ENCODE measurements at regions not wholly inside any gene's neighbourhood (a gene's known extent, or its start where the extent isn't known, plus 50 kb on each side); places are given as distances from the start of the nearest gene placed in this dataset.

DNA sequence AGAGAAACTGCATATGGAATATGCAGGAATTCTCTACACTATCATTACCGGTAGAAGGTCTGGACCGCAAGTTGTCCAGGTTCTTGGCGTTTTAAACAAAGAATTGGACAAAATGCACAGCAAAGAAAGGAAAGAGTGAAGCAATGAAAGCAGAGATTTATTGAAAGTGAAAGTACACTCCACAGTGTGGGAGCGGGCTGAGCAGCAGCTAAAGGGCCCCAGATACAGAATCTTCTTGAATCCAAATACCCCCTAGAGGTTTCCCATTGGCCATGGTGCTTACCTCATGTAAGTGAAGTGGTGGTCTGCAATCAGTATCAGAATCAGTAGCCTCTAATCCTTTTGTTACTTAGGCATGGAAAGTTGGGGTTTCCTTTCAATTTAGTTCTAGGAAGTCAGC lies 178.5 kb upstream of the IRX3 start:
- TF ChIP-seq, protein P1, sequence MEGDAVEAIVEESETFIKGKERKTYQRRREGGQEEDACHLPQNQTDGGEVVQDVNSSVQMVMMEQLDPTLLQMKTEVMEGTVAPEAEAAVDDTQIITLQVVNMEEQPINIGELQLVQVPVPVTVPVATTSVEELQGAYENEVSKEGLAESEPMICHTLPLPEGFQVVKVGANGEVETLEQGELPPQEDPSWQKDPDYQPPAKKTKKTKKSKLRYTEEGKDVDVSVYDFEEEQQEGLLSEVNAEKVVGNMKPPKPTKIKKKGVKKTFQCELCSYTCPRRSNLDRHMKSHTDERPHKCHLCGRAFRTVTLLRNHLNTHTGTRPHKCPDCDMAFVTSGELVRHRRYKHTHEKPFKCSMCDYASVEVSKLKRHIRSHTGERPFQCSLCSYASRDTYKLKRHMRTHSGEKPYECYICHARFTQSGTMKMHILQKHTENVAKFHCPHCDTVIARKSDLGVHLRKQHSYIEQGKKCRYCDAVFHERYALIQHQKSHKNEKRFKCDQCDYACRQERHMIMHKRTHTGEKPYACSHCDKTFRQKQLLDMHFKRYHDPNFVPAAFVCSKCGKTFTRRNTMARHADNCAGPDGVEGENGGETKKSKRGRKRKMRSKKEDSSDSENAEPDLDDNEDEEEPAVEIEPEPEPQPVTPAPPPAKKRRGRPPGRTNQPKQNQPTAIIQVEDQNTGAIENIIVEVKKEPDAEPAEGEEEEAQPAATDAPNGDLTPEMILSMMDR (conservative IDR thresholded peaks at IDR 0.05; ENCODE audit: low read depth in 2 of 2), result no peak
- no peak for TF ChIP-seq CREB1 (CRISPR knock-in tag; IDR thresholded peaks at IDR 0.05; ENCODE audit: low read depth)
